ENCODE measurements at regions not wholly inside any gene's neighbourhood (a gene's known extent, or its start where the extent isn't known, plus 50 kb on each side); places are given as distances from the start of the nearest gene placed in this dataset.

GRCh38 chr10:128629111-128630096 lies 503.2 kb upstream of the MKI67 start:
- no peak for DNase-seq (ENCODE audit: insufficient read length, low spot score)
- FAIRE-seq = no peak

GRCh38 chr10:128630787-128631252 lies 504.6 kb upstream of the MKI67 start:
- DNase-seq (ENCODE audit: insufficient read length, low spot score) = no peak
- FAIRE-seq = no peak

- FAIRE-seq (no peak), DNase-seq (ENCODE audit: insufficient read length, low spot score) (no peak)
These were observed 505.6 kb upstream of the MKI67 start for GRCh38 chr10:128631801-128632241.

- FAIRE-seq (no peak), DNase-seq (ENCODE audit: insufficient read length, low spot score) (no peak)
These were observed 506.5 kb upstream of the MKI67 start for GRCh38 chr10:128632694-128633093.

- FAIRE-seq = no peak
- no peak for DNase-seq (ENCODE audit: insufficient read length, low spot score)
These were observed 507.8 kb upstream of the MKI67 start for GRCh38 chr10:128633864-128634540.

GRCh38 chr10:128642023-128642422 lies 515.8 kb upstream of the MKI67 start:
- FAIRE-seq (no peak), DNase-seq (ENCODE audit: insufficient read length, low spot score) (no peak)

- FAIRE-seq (no peak), DNase-seq (ENCODE audit: insufficient read length, low spot score) (no peak)
These were observed 516.3 kb upstream of the MKI67 start for GRCh38 chr10:128642502-128642901.

GRCh38 chr10:128643658-128644057 lies 517.4 kb upstream of the MKI67 start:
- DNase-seq (ENCODE audit: insufficient read length, low spot score) = no peak
- FAIRE-seq = no peak

- DNase-seq (ENCODE audit: insufficient read length, low spot score) = no peak
- no peak for FAIRE-seq
These were observed 519.3 kb upstream of the MKI67 start for GRCh38 chr10:128645486-128645885.

- no peak for FAIRE-seq
- DNase-seq (ENCODE audit: insufficient read length, low spot score) = no peak
These were observed 520.7 kb upstream of the MKI67 start for GRCh38 chr10:128646956-128647355.

GRCh38 chr10:128657548-128657947 lies 531.3 kb upstream of the MKI67 start:
- FAIRE-seq (no peak), DNase-seq (ENCODE audit: insufficient read length, low spot score) (no peak)

- DNase-seq (ENCODE audit: insufficient read length, low spot score) (no peak), FAIRE-seq (no peak)
These were observed 534.5 kb upstream of the MKI67 start for GRCh38 chr10:128660726-128661125.

GRCh38 chr10:128661404-128662197 lies 535.4 kb upstream of the MKI67 start:
- DNase-seq (ENCODE audit: insufficient read length, low spot score) (no peak), FAIRE-seq (no peak)

- DNase-seq (ENCODE audit: insufficient read length, low spot score) = no peak
- no peak for FAIRE-seq
These were observed 536.3 kb upstream of the MKI67 start for GRCh38 chr10:128662520-128662919.

- DNase-seq (ENCODE audit: insufficient read length, low spot score) = no peak
- no peak for FAIRE-seq
These were observed 538.5 kb upstream of the MKI67 start for GRCh38 chr10:128664729-128665128.

- FAIRE-seq (no peak), DNase-seq (ENCODE audit: insufficient read length, low spot score) (no peak)
These were observed 549.2 kb upstream of the MKI67 start for GRCh38 chr10:128675405-128675804.

- DNase-seq (ENCODE audit: insufficient read length, low spot score) (no peak), FAIRE-seq (no peak)
These were observed 553.9 kb upstream of the MKI67 start for GRCh38 chr10:128680116-128680515.

GRCh38 chr10:128684215-128684614 lies 558.0 kb upstream of the MKI67 start:
- FAIRE-seq (no peak), DNase-seq (ENCODE audit: insufficient read length, low spot score) (no peak)

- FAIRE-seq (no peak), DNase-seq (ENCODE audit: insufficient read length, low spot score) (no peak)
These were observed 560.5 kb upstream of the MKI67 start for GRCh38 chr10:128686630-128687278.

- FAIRE-seq (no peak), DNase-seq (ENCODE audit: insufficient read length, low spot score) (no peak)
These were observed 561.2 kb upstream of the MKI67 start for GRCh38 chr10:128687408-128687807.
